HS-5 (cell line): ENCODE measurements at regions not wholly inside any gene's neighbourhood (a gene's known extent, or its start where the extent isn't known, plus 50 kb on each side); places are given as distances from the start of the nearest gene placed in this dataset.

Source experiments
- DNase-seq: peaks from one replicate; pipeline ENCODE4 v3.0.0-alpha.2; 2012; ENCODE audit warnings: low read depth

DNA sequence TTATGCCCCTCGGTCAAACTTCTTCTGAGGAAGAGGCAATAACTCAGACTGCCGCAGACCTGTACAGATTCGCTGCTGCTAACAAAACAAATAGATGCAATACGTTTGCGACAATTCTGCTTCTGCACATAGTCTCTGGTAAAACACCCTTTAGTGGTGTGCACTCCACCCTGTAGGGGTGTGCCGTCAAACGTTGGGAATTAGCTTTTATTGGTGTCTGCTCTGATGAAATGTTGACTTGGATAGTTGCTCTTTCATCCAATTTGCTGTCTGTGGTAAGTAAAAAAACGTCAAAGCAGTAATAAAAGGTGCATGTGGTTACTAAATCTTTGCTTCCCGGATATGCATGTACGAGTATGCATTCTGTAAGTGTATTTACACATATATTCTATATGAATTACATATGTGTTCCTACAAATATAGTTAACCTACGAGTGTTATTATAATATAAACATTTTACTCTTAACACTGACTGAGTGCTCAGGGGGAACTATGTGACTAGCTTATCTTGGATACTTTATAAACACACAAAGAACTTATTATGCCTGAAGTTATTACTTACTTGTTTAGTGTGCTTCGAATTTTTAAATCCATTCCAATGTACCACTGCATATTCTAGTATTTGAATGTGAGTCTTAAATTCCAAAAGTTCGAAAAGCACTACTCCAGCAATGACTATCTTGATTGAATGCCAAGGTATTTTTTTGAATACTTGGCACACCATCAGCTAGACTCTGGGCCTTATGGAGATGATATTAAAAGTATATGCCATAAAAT lies 610.2 kb downstream of the ZEB2 start:
- no peak for DNase-seq

DNA sequence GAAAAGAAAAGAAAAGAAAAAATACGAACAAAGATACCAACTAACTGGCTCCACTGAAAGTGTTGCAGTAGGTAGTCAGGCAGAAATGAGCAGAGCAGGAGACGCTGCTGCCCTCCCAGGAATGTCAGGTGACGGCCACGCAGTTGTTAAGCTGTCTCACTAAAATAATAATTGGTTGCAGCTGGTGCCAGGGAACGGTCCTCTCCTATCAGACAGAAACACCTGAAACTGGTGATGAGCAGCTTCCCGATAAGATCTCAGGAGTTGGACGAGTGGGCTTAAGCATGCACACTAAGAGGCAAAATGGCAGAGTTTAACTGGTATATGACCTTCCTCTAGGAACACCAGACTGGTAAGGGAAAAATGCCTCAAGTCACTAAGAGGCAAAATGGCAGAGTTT lies 611.1 kb downstream of the ZEB2 start:
- no peak for DNase-seq

DNA sequence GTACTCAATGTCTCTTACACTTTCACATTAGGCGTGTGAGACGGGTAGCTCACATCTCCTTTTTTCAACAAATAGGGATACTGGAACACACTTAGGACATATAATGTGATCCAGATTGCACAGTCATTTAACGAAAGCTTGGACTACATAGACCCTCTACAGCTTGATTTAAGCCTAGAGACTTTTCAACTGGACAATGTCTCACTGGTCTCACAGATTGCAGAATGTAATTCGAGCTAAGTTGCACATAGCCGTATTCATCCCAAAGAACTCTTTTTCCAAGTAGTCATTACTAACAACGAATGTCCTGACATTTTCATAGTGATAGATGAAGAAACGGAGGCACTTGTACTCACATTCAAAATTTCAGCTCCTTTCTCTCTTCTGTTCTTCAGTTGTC lies 612.1 kb downstream of the ZEB2 start:
- no peak for DNase-seq

DNA sequence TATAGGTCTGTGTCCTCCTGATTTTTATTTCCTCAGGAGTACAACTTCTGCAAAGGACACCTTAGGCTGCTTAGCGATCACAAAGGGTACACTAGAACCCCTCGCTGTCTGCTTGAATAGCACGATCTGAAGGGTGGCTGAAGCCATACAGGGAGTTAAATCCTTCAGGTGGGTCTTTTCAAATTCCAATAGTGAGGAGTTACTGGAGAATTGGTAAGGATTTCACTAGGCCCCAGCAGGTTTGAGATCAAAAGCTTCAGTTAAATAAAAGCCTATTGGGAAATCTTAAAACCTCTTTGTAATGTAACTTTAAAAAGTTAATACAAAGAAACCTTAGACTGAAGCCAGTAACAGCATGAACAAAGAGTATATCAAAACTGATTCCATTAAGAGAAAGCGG lies 613.1 kb downstream of the ZEB2 start:
- no peak for DNase-seq

DNA sequence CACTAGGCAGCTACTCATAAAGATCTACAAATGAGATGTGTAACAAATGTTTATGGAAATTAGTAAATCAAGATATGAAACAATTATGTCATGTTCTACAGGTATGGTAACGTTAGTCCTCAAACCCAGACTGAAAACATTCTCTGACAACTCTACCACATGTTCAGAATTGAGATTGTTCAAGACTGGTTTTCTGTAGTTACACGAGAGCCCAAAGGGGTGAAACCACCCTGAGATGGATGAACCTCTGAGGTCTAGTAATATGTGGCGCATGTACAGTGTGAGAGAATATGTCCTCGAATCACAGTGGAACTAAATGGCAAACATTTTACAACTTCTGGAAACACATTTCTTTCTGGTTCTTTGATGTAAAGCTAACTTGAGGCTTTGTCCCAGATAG lies 614.3 kb downstream of the ZEB2 start:
- no peak for DNase-seq

DNA sequence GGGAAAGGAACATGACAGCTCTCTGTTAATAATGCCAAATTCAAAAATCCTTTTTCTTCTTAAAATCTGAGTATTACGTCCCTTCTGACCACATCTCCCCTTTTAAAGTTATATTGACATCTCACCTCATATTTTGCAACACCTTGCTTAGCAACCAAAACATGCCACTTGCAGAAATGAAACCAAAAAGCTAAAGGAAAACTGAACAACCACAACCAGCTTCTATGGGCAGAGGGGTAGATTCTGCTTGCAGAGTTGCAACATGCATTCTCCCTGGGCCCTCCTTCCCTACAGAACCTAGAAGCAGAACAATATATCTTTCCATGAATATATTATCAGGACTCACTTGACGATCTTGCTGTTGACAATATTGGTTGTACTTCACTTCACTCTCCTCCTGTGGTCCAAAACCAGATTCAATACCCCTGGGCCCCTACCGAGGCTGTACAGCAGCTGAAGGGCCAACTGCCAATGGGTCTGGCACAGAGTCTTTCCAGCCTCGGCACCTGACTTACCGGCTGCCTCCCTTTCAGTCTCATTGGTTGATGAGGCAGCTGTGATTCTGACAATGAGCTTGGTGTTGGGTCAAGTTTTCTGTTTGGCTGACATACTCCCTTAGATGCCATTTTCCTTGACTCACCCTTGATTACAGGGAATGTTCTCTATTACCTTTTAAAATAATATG lies 616.6 kb downstream of the ZEB2 start:
- DNase-seq: no peak

DNA sequence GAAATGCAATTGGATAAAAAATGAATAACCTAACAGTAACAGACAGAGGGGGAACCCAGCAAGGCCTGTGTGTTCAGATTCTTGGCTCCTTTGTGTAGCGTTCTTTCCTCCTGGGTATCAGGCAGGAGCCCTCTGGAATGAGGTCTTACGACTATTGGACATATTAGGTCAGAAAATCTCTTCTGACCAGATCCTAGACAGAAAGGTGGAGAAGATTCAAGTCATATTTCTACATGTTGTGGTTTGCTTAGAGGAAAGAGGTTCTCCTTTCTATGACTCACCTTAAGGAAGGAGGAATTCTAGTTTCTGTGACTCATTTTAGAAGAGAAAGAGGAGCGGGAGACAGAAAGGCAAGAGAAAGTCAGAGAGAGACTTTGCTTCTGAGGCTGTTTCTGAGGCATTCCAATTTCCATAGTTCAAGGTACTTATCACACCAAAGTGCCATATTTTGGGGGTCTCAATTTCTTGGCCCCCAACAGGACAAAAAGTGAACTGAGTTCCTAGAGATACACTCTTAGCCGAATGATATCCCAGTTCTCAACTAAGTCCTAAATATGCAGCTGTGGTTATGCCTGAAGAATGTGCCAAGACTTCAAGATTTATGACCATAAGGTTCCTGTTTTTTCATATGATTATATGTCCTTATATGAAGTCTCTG lies 618.6 kb downstream of the ZEB2 start:
- DNase-seq: peak; percentile 83

DNA sequence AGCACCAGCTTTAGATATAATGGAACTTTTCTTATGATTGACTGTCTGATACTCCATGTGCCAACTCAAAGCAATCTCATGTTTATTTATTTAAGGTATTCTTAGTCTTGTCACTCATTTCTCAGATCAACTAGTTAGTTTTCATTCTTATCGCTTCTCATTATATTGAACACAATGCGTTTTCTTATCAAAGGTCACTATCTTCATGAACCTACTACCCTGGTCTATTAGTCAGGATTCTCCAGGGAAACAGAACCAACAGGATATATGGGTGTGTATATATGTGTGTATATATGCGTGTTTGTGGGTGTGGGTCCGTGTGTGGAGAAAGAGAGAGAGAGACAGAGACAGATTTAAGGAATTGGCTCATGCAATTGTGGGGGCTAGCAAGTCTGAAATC lies 619.9 kb downstream of the ZEB2 start:
- no peak for DNase-seq

DNA sequence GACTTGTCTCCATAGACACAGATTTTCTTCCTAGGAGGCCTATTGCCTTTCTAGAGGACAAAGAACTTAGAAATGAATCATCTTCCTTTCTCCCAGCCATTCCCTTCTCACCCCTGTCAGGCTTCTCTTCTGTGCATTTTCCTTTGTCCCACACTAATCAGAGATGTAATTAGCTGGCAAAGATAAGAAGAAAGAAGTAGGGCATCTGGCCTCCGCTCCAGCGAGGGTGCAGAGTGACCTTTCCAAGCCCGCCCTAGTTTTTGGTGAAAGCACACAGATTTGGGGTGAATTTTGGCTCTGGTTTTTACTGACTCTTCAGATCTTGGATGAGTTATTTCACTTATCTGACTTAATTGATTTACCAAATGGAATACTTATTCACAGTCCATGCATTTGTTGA lies 626.5 kb downstream of the ZEB2 start:
- no peak for DNase-seq

DNA sequence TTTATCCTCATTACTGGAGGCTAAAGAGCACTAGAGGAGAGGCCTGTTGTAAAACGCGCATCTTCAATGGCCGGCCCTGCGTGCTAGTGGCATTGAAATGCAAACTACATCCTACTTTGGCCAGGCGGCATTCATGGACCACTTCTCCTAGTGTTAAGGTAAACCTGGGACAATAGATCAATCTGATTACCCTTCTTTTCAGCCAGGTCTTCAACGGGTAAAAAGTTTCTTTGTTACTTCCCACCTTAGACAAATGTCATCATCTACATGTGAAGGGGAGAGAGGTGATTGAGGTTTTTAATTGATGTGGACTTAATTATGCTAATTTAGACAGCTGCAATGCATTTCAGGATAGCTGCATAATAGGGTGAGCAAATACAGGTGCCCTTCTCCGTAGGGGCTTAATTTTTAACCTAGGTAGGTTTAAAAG lies 628.0 kb downstream of the ZEB2 start:
- DNase-seq: no peak

DNA sequence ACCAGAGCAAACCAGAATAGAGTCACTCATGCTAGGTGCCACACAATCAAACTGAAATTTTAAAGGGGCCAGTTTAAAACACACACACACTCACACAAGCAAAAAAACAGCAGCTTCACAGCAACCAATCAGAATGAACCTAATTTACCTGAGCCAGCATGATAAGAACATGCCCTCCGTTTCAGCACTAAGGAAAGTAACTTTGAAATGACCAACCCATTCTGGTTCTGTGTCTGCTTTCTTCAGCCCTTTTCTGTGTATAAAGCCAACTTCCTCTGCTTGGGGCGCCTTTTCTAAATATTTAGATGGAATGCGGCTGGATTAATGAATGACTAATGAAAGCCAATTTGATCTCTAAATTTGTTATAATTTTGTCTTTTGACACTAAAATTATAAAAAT lies 629.1 kb downstream of the ZEB2 start:
- DNase-seq: no peak

DNA sequence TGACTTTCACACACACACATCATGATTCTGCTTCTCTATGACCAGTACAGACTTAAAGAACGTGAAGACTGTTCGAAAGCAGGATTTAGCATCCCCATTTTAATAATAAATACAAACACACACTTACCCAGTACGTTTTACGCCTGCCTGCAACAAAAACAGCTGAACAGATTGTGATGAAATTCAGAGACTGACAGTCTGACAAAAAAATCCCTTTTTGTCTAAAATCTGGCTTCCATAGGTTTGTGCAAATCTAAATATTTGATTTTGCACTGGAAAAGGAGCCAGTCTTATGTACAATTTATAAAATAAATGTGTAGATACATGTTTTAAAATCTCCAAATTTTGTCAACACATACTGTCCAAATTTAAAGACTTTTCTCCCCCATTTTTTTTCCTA lies 630.7 kb downstream of the ZEB2 start:
- no peak for DNase-seq

DNA sequence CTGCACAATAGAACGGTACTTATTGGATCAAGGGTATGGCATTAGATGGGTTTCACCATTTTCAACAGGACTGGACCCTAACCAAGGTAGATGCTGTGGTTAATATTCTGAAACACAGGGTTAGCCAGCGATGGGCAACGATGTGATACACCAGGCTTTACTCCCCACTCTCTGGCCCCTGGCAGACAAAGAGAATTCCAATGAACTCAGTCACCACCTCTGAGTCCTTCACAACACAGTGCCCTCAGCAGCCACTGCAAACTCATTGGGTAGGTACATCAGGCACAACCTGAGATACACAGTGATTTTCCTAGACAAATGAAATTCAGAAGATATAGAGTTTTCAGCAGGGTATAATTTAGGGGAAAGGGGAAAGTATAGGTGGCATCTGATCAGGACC lies 634.5 kb downstream of the ZEB2 start:
- DNase-seq: no peak

DNA sequence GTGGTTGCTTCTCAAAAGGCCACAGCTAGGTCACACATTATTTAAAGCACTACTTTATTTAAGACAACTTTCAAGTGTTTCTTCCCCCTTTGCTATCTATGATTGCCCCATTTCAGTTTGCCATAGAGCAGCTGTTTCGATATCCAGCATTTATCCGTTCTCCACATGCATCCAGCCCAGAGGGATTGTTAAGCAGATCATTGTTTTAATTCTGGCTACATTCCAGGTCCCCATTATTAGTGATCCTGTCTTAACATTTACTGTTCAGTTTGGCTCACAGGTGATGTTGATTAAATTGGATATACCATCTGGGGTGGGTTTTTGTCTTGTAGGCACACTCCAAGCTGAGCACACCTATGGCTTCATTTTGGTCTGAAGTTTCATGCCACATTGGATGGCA lies 638.7 kb downstream of the ZEB2 start:
- no peak for DNase-seq

DNA sequence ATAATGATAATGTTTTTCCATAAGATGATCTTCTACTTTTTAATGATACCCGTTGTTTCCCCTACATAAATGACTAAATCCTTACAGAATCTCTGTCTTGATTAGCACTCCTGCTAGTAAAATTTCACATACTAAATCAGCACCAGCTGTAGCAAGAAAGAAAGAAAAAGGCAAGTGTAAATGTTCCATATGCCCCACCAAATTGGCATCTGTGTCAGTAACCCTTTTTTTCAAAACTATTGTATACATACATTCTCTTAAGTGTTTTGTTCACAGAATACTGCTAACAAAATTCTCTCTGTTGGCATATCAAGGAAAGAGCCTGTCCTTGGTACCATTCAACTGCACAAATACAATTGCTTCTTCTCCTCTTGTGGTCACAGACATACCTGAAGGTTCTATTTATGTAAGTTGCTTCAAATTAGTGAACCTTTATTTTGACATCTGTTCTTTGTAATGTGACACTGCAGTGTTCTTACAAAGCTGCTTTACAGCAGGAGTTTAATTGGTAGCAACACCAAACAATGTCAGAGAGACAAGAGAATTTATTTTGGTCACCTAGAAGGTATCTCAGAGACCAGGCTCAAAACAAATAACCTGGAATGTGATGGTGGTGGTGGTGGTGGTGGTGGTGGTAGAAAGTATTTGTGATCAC lies 641.9 kb downstream of the ZEB2 start:
- no peak for DNase-seq

DNA sequence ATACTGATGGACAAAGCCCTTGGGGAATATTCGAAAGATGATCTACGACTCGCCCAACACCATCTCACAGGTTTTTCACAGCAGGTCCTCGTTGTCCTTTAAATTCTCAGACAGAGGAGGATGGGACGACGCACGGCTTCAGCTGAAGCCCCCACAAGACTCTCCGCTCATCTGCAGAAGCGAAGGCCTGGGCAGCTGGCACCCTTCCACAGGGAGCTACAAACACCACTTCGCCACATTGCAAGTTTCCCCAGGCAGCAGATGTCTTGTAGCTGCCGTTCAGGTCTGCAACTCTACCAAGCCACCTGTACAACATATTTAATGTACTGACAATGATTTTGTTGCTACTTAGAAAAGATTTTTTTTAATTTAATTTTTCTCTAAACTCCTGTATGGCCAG lies 642.9 kb downstream of the ZEB2 start:
- DNase-seq: no peak

DNA sequence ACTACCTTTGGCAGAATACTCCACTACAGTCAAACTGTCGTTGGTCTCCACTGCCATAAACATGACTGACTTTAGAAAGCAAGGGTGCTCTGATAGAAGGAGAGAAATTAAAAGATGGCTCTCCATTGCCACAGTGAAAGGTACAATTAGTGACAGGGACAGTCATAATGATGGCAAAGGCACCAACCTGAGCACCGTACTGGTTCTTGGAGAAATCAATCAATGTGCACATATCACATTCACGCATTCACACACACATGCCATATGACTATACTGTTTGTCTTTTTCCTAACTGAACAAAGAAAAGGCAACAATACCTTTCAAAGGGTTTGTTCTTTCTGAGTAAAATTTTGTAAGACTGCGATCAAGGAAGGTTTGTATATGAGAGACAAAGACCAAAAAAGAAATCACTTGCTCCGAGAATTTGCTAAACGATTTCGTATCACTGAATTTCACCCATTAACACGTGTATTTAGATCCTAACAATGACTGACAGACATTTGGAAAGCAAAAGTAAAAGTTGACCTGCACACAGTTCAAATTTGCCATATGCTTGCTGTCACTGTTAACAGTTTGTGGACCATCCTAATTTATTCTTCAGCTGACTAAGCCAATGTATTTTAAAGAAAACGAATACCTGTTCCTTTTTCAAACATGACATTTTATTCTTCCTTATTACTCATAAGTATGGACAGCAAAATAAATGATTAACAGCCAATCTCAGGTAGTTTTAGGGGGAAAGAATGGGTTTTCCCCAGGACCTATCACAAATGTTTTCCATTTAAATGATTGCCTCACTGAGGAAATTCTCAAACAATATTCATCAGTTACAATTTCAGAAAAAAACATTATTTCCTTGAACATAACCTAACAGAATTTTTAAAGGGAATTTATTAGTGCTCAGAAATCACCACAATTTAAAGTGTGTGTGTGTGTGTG lies 644.4 kb downstream of the ZEB2 start:
- no peak for DNase-seq

DNA sequence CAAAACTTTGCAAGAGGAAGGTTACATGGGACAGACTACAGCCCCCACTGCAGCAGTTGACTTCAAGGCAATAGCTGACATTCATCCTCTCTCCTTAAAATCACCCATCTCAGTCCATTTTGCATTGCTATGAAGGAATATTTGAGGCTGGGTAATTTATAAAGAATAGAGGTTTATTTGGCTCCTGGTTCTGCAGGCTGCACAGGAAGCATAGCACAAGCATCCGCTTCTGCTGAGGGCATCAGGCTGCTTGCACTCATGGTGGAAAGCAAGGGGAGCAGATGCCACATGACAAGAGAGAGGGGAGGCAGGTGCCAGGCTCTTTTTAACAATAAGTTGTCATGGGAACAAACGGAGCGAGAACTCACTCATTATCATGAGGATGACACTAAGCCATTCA lies 646.0 kb downstream of the ZEB2 start:
- DNase-seq: no peak

DNA sequence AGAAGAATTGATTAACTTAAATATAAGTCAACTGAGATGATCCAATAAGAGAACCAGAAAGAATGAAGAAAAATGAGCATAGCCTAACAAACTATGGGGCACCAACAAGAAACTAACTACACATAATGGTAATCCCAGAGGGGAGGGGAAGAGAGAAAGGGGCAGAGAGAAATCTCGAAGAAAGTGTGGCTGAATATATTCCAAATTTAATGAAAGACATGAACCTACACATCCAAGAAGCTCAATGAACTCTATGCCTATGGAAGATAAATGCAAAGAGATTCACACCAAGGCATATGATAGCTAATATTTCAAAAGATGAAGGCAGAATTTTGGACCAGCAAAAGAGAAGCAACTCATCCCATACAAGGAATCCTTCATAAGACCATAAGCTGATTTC lies 649.2 kb downstream of the ZEB2 start:
- DNase-seq: no peak

DNA sequence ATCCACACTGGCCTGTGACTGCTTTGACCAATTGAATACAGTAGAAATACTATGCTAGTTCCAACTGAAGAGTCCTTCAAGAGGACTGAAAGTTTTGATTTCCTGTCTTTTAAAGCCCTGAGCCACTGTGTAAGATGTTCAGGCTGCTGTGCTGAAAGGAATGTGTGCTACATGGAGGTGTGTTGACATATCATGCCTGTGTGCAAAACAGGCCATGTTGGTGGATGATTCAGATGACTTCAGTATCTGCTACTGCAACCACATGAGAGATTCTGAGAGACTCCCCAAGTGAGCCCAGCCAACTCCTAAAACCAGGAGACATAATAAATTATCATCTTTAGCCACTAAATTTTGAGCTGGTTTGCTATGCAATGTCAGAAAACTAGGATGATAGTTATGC lies 662.9 kb downstream of the ZEB2 start:
- DNase-seq: no peak

DNA sequence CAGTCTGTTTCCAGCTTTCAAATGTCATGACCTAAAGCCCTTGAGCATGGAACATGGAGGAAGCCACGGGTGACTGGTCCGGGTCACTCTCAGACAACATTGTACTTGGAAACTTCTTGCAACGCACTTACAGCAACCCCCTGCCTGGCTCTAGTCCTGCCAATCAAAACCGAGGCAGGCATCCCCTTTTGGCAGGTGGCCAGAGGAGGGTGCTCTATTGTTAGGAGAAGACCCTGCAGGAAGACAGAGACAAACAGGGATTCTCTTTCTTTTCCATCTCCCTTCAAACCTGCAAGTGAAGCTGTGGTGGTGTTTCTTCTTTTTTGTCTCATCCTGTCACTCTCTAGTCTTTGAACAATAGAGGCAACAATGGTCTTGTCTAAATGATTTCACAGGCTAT lies 667.2 kb downstream of the ZEB2 start:
- no peak for DNase-seq

DNA sequence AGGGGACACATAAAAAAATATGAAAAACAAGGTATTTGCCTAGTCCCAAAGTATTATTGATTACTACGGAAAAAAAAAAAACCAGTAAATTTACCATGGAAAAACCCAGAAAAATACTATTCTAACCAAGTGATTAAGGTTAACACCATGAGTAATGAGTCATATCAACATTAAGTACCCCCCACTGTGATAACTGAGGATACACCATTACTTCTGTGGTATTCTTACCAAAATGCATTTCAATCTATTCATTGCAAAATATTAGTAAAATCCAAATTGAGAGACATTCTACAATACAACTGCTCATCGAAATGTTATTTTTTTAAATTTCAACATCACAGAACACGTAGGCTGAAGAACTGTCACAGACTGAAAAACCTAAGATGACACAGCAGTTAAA lies 669.8 kb downstream of the ZEB2 start:
- no peak for DNase-seq
